Activated naive CD4-positive, alpha-beta T cell treated with anti-CD3 and anti-CD28 coated beads, Interleukin-2, amount 50 U/mL, for 24 hours (primary cell): ENCODE measurements at regions not wholly inside any gene's neighbourhood (a gene's known extent, or its start where the extent isn't known, plus 50 kb on each side); places are given as distances from the start of the nearest gene placed in this dataset.
"Not testable (repeated sequence)": the region's sequence is repeated elsewhere in the genome, so short reads cannot be mapped to it uniquely, and the experiment has no call there.

Experiments
- H3K27ac Mint-ChIP-seq: one replicate; pipeline ENCODE4 v1.8.0; 2021; ENCODE audit warnings: mild to moderate bottlenecking, mixed read lengths
- H3K27me3 Mint-ChIP-seq: one replicate; pipeline ENCODE4 v1.8.0; 2021; ENCODE audit warnings: mixed read lengths
- H3K36me3 Mint-ChIP-seq: one replicate; pipeline ENCODE4 v1.8.0; 2021; ENCODE audit warnings: mixed read lengths
- H3K4me1 Mint-ChIP-seq: one replicate; pipeline ENCODE4 v1.8.0; 2021; ENCODE audit warnings: mixed read lengths
- H3K4me3 Mint-ChIP-seq: one replicate; pipeline ENCODE4 v1.8.0; 2021; ENCODE audit warnings: mild to moderate bottlenecking, mixed read lengths
- H3K9me3 Mint-ChIP-seq: one replicate; pipeline ENCODE4 v1.8.0; 2021; ENCODE audit warnings: mixed read lengths

DNA sequence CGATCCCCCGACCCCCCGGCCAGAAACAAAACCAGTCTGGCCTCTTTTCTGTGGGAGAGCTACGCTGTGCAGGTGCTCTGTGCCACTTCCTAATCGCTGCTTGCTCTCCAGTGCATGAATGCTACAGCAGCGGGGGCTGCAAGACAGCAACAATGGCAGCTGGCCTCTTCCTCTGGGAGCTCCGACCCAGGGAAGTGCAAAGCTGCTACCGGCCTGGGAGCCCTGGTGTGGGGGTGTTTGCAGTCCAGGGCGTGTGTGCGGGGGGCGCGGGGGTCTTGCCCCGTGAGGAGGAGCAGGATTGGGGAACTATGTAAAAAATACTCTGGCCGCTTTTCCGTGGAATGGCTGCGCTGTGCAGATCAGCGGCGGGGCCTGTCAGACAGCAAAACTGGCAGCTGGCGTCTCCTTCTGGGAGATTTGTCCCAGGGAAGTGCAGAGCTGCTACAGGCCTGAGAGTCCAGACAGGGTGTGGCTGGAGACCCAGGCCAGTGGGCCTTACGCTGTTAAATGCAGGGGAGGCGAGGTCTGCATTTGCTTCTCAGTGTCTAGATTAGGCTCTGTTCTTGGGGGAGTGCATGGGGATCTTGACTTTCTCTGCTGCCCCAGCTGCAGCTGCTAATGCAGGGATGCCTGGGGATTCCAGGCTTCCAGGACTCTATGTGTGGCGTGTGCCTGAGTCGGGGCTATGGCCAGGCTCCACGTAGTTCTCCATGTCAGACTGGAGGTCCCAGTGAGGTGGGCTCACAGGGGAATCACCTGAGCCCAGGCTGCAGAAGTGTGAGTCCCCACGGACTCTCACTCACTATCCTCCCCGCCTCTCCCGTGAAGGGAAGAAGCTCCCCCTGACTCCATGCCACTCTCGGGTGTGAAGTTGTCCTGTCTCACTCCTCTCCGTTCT lies 344.5 kb downstream of the AEBP2 start:
- no peaks in the 10 kb centered on the region for H3K4me1 Mint-ChIP-seq
- no peak overlapping the region for H3K27ac Mint-ChIP-seq
- H3K9me3 Mint-ChIP-seq: peaks cover 5% of the 10 kb centered on the region
- H3K27me3 Mint-ChIP-seq: no peaks in the 10 kb centered on the region
- H3K36me3 Mint-ChIP-seq: no peaks in the 10 kb centered on the region
- no peak overlapping the region for H3K4me3 Mint-ChIP-seq

DNA sequence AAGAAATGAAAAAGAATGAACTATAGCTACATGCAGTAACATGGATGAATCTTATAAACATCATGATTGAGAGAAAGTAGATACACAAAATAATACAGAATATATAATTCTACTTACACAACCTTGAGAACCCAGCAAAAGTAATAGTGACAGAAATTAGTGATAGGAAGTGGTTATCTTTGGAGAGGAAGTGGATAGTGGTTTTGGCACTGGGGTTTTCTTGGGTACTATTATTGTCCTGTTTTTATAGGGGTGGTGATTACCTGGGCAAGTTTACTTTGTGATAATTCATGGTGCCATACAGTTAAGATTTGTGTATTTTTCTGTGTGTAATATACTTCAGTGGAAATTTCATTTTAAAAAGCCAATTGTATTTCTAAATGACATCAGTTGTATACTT lies 352.7 kb downstream of the AEBP2 start:
- H3K4me1 Mint-ChIP-seq: peaks cover 14% of the 10 kb centered on the region
- no peak overlapping the region for H3K4me3 Mint-ChIP-seq
- no peaks in the 10 kb centered on the region for H3K36me3 Mint-ChIP-seq
- H3K27me3 Mint-ChIP-seq: no peaks in the 10 kb centered on the region
- H3K9me3 Mint-ChIP-seq: peaks cover 1% of the 10 kb centered on the region
- no peak overlapping the region for H3K27ac Mint-ChIP-seq

DNA sequence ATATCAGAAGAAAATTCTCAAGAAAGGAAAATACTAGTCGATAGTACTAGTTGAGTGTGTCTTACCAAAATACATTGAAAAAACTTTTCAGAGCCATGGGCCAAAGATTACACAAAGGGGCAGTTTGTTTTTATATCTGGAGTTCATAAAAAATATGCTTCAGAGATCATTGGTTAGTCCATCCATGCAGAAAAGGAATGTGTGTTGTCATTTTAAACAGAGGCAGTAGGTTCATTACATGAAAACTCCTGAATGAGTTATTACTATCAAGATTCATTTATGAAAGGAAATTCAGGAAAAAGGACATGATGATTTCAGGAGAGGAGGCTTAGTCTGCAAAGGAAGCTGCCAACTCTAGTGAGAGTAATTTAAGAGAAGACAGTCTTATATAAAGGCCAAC lies 354.8 kb downstream of the AEBP2 start:
- no peaks in the 10 kb centered on the region for H3K36me3 Mint-ChIP-seq
- H3K4me1 Mint-ChIP-seq: peaks cover 14% of the 10 kb centered on the region
- H3K4me3 Mint-ChIP-seq: no peak overlapping the region
- no peaks in the 10 kb centered on the region for H3K27me3 Mint-ChIP-seq
- no peaks in the 10 kb centered on the region for H3K9me3 Mint-ChIP-seq
- no peak overlapping the region for H3K27ac Mint-ChIP-seq

GRCh38 chr12:19799216-19799615 lies 359.9 kb downstream of the AEBP2 start:
- H3K4me1 Mint-ChIP-seq: no peaks in the 10 kb centered on the region
- H3K27ac Mint-ChIP-seq: no peak overlapping the region
- no peaks in the 10 kb centered on the region for H3K36me3 Mint-ChIP-seq
- H3K4me3 Mint-ChIP-seq: no peak overlapping the region
- no peaks in the 10 kb centered on the region for H3K27me3 Mint-ChIP-seq
- no peaks in the 10 kb centered on the region for H3K9me3 Mint-ChIP-seq

DNA sequence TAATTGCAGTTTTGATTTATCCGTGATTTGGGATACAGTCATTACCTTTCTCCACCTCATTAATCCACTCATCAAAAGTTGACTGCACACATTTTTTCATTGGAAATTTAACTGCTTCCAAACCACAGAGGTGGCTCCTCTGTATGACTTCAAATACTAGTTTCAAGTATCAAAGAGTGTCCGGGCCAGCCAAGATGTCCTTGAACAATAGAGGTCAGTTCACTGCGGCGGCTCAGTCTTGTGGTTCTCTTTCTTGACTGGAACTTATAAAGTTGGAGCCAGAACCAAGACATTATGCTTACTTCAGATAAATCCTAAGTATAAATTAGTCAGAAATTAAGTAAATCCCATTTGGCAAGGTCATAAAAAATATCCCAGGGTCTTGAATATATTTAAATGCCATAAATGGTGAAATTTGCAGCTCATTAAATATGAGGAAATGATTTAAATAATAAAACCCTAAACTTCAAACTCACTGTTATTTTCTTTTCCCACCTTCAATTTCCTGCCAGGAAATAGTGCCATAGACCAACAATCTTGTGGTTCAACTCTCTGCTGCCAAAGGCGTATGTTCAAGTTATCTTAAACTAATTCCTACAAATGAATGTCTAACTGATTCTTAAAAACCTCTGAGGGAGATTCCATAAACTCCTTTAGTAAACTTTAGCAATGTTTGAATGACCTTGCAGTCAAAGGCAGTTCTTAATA lies 360.8 kb downstream of the AEBP2 start:
- Mint-ChIP-seq H3K4me1 (no peaks in the 10 kb centered on the region), H3K27ac (no peak overlapping the region), H3K27me3 (no peaks in the 10 kb centered on the region), H3K9me3 (no peaks in the 10 kb centered on the region), H3K36me3 (no peaks in the 10 kb centered on the region), H3K4me3 (no peak overlapping the region)

GRCh38 chr12:19800884-19801283 lies 361.6 kb downstream of the AEBP2 start:
- H3K36me3 Mint-ChIP-seq: no peaks in the 10 kb centered on the region
- H3K27me3 Mint-ChIP-seq: no peaks in the 10 kb centered on the region
- no peaks in the 10 kb centered on the region for H3K4me1 Mint-ChIP-seq

DNA sequence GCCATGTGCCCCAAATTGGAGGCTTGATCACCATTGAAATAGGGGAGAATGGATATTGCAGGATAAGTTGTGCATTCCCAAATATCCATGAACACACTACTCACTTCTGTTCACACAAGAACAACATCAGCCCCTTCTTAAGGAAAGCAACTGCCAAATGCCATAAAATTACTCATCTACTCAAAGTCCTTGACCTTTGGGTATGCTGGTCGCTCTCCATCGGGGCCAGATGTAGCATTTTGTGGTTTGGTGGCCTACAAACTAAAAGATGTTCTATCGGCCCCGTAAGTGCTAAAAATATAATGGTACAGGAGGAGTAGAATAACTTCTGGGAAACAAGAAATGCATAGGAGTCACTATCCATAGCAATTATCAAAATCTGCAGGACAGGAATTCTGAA lies 362.6 kb downstream of the AEBP2 start:
- no peaks in the 10 kb centered on the region for H3K4me1 Mint-ChIP-seq
- H3K9me3 Mint-ChIP-seq: no peaks in the 10 kb centered on the region
- no peaks in the 10 kb centered on the region for H3K27me3 Mint-ChIP-seq
- no peaks in the 10 kb centered on the region for H3K36me3 Mint-ChIP-seq
- no peak overlapping the region for H3K4me3 Mint-ChIP-seq
- no peak overlapping the region for H3K27ac Mint-ChIP-seq

More at GRCh38 chr12:19800884-19801283, 361.6 kb downstream of the AEBP2 start:
- Mint-ChIP-seq H3K4me3 (no peak overlapping the region), H3K9me3 (no peaks in the 10 kb centered on the region), H3K27ac (no peak overlapping the region)

DNA sequence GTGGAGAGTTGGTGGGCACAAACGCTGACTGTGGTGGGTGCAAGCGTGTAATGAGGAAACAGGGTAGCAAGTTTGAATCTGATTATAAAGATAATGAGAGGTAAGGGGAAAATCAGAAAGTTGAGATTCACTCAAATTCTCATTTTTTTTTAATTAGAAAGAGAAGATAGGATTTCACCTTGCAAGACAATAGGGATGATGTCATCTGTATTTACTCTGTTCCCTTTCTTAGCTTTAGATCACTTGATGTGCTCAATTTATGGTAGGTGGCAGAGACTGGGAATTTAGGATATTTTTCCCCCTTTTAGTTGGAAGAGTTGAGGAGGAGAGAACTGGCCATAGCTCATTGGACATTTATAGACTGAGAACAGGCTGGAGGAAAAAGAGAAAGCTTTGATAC lies 363.6 kb downstream of the AEBP2 start:
- Mint-ChIP-seq H3K27me3 (no peaks in the 10 kb centered on the region), H3K4me3 (no peak overlapping the region), H3K27ac (no peak overlapping the region), H3K4me1 (no peaks in the 10 kb centered on the region), H3K36me3 (no peaks in the 10 kb centered on the region), H3K9me3 (no peaks in the 10 kb centered on the region)

DNA sequence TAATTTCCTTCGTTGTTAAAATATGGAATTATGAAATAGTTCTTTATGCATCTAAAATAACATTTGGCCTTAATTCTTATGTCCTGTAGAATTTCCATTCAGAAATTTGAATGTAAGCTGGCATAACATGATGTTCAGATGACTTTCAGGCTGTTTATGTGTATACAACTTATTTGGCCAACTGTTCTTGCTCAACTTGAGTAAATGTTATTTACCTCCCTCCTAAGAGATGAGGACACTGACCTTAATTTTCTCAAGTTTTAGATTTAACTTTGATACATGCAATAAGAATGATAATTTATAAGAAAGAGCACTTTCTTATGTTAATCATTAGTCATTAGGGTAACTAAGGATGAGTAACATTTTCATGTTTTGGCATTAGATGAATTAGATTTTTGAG lies 365.4 kb downstream of the AEBP2 start:
- H3K27ac Mint-ChIP-seq: no peak overlapping the region
- H3K4me1 Mint-ChIP-seq: no peaks in the 10 kb centered on the region
- no peaks in the 10 kb centered on the region for H3K36me3 Mint-ChIP-seq
- H3K9me3 Mint-ChIP-seq: no peaks in the 10 kb centered on the region
- no peak overlapping the region for H3K4me3 Mint-ChIP-seq
- no peaks in the 10 kb centered on the region for H3K27me3 Mint-ChIP-seq

- Mint-ChIP-seq H3K36me3 (no peaks in the 10 kb centered on the region), H3K9me3 (no peaks in the 10 kb centered on the region), H3K4me3 (no peak overlapping the region), H3K27ac (no peak overlapping the region), H3K4me1 (no peaks in the 10 kb centered on the region), H3K27me3 (peaks cover 1% of the 10 kb centered on the region)
Measured at GRCh38 chr12:19808371-19808770, 369.1 kb downstream of the AEBP2 start.

DNA sequence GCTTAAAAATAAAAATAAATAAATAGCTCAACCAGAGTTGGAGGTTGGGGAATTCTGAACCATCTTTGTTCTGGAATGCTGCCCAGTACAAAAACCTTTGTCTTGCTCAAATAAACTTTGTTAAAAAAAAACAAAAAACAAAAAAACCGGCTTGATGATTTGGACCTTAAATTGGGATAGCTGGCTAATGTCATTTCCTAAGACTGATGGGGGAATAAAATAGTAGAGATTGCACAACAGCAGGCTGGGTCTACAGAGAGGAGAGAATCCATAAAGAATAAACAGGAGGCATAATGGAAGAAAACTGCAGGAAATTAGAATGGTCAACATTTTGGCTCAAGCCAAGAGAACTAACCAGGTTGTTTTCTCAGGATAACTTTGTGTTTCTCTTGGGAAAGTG lies 370.9 kb downstream of the AEBP2 start:
- peaks cover 1% of the 10 kb centered on the region for H3K27me3 Mint-ChIP-seq
- H3K4me1 Mint-ChIP-seq: no peaks in the 10 kb centered on the region
- H3K36me3 Mint-ChIP-seq: no peaks in the 10 kb centered on the region
- no peak overlapping the region for H3K4me3 Mint-ChIP-seq
- H3K27ac Mint-ChIP-seq: no peak overlapping the region
- H3K9me3 Mint-ChIP-seq: peaks cover 5% of the 10 kb centered on the region

DNA sequence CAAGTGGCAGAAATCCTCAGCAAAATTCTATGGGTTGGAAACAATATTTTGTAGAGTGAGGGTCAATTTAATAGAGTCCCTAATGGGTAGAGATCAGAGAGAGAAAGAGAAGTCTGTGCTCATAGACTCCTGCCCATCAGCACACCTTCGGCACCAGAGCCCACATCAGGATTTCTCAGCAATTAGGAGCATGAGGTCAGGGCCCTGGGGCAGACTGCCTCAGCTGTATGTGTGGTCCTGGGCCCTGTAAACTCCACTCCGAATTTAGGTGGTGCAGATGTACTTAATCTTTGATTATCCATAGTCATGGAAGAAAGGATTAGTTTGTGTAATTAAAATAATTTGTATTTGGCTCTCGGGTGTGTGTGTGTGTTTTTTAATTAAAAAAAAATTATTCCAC lies 372.6 kb downstream of the AEBP2 start:
- peaks cover 1% of the 10 kb centered on the region for H3K27me3 Mint-ChIP-seq
- H3K4me1 Mint-ChIP-seq: no peaks in the 10 kb centered on the region
- no peak overlapping the region for H3K4me3 Mint-ChIP-seq
- peaks cover 5% of the 10 kb centered on the region for H3K9me3 Mint-ChIP-seq
- no peak overlapping the region for H3K27ac Mint-ChIP-seq
- H3K36me3 Mint-ChIP-seq: no peaks in the 10 kb centered on the region

GRCh38 chr12:19819231-19819630 lies 379.9 kb downstream of the AEBP2 start:
- no peak overlapping the region for H3K4me3 Mint-ChIP-seq
- no peak overlapping the region for H3K27ac Mint-ChIP-seq
- H3K36me3 Mint-ChIP-seq: no peaks in the 10 kb centered on the region
- H3K4me1 Mint-ChIP-seq: no peaks in the 10 kb centered on the region
- peaks cover 2% of the 10 kb centered on the region for H3K27me3 Mint-ChIP-seq
- H3K9me3 Mint-ChIP-seq: peaks cover 11% of the 10 kb centered on the region

GRCh38 chr12:19822476-19822875 lies 383.2 kb downstream of the AEBP2 start:
- Mint-ChIP-seq H3K9me3 (peaks cover 18% of the 10 kb centered on the region), H3K27me3 (peaks cover 2% of the 10 kb centered on the region), H3K36me3 (no peaks in the 10 kb centered on the region), H3K4me3 (no peak overlapping the region), H3K27ac (no peak overlapping the region), H3K4me1 (no peaks in the 10 kb centered on the region)

DNA sequence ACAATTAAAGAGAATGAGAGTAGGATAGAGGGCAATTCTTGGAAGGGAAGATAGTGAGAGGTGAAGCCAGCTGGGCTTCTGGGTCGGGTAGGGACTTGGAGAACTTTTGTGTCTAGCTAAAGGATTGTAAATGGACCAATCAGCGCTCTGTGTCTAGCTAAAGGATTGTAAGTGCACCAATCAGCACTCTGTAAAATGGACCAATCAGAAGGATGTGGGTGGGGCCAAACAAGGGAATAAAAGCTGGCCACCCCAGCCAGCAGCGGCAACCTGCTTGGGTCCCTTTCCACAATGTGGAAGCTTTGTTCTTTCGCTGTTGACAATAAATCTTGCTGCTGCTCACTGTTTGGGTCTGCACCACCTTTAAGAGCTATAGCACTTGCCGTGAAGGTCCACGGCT lies 384.0 kb downstream of the AEBP2 start:
- not testable (repeated sequence) for H3K27me3 Mint-ChIP-seq, H3K4me3 Mint-ChIP-seq, H3K4me1 Mint-ChIP-seq, H3K36me3 Mint-ChIP-seq, H3K27ac Mint-ChIP-seq
- H3K9me3 Mint-ChIP-seq: peaks cover 18% of the 10 kb centered on the region

GRCh38 chr12:19826980-19827550 lies 387.8 kb downstream of the AEBP2 start:
- Mint-ChIP-seq H3K36me3 (no peaks in the 10 kb centered on the region), H3K9me3 (peaks cover 14% of the 10 kb centered on the region), H3K27ac (no peak overlapping the region), H3K4me1 (no peaks in the 10 kb centered on the region), H3K4me3 (no peak overlapping the region), H3K27me3 (peaks cover 2% of the 10 kb centered on the region)
